ENCODE measurements at regions not wholly inside any gene's neighbourhood (a gene's known extent, or its start where the extent isn't known, plus 50 kb on each side); places are given as distances from the start of the nearest gene placed in this dataset.

DNA sequence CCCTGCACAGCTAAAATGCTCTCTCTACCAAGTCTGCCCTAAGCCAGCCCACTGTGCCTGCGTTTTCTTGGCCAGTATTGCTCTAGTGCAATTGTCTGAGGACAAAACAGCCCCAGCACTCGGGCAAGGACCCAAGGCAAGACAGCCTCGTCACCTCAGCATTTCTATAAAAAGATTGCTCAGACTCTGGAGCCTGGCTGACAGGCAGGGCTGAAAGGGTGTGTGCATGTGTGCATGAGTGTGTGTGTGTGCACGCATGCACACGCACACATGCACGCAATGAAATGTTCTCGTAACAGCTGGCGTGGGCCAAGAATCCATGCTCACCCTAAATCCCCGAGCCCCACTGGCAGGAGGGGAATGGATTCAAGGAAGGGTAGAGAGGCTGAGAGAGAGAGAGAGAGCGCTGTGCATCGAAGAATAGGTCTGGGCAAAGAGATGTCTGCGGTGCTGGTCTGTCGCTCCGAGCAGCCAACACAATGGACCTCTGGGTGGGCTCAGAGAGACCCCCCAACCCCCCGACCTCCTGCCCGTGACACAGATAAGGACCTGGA lies 579.2 kb downstream of the BCOR start:
- TF ChIP-seq, protein P1, sequence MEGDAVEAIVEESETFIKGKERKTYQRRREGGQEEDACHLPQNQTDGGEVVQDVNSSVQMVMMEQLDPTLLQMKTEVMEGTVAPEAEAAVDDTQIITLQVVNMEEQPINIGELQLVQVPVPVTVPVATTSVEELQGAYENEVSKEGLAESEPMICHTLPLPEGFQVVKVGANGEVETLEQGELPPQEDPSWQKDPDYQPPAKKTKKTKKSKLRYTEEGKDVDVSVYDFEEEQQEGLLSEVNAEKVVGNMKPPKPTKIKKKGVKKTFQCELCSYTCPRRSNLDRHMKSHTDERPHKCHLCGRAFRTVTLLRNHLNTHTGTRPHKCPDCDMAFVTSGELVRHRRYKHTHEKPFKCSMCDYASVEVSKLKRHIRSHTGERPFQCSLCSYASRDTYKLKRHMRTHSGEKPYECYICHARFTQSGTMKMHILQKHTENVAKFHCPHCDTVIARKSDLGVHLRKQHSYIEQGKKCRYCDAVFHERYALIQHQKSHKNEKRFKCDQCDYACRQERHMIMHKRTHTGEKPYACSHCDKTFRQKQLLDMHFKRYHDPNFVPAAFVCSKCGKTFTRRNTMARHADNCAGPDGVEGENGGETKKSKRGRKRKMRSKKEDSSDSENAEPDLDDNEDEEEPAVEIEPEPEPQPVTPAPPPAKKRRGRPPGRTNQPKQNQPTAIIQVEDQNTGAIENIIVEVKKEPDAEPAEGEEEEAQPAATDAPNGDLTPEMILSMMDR (IDR thresholded peaks at IDR 0.05; ENCODE audit: borderline replicate concordance, insufficient read depth, low read depth, low read length): no peak
- no peak overlapping the region for H3K4me3 ChIP-seq (ENCODE audit: low read depth, low read length)

DNA sequence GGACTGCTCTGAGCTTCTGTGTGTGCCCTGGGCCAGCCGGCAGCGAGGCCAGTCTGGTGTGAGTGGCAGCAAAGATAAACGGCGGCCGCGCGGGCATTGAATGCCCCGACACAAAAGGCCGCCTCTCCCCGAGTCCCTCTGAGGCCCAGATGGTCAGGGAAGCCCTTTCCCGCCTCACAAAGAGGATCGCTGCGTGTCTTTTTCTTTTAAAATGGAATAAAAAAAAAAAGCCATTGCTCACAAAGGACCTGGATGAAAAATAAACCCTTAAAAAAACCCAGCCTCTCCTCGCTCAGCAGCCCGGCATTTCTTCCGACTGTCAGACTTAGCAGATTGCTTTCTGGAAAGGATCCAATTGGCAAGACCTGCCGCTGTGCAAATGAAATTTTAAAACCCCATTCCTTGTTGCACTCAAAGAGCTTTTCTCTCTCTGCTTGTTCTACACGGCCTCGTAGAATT lies 578.7 kb downstream of the BCOR start:
- TF ChIP-seq, protein P1 (IDR thresholded peaks at IDR 0.05; ENCODE audit: borderline replicate concordance, insufficient read depth, low read depth, low read length): no peak
- no peak overlapping the region for H3K4me3 ChIP-seq (ENCODE audit: low read depth, low read length)

DNA sequence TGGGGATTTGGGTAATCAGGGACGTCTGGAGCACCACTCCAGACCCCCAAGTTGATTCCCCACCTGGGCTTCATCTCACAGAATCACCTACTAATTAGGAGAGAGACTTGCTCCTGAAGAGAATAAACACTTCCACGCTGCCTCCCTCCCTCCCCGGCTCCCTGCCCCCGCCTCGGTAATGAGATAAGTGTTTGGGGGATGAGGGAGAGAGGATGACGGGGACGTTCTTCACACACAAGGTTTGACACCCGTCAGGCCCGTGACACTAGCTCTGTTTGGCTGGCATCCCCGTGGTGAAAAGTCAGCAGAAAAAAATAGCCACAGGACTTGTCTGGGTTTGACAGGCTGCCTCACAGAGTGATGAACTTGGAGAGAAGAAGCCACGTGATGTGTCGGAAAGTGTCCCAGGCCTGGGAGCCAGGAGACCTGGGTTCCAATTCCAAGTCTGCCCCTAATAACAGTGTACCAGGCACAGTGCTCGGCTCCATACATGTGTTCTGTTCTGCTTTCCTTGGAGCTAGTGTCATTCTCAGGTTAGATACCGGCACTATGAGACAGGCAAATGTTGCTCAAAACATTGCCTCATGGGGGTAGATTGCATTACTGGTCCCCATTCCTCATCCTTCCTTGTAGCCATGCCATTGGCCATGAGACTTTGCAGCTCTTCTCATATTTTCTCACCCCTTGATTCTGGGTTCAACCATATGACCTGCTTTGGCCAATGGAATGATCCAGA lies 578.0 kb downstream of the BCOR start:
- TF ChIP-seq, protein P1 (IDR thresholded peaks at IDR 0.05; ENCODE audit: borderline replicate concordance, insufficient read depth, low read depth, low read length): no peak
- H3K4me3 ChIP-seq (ENCODE audit: low read depth, low read length): no peak overlapping the region

DNA sequence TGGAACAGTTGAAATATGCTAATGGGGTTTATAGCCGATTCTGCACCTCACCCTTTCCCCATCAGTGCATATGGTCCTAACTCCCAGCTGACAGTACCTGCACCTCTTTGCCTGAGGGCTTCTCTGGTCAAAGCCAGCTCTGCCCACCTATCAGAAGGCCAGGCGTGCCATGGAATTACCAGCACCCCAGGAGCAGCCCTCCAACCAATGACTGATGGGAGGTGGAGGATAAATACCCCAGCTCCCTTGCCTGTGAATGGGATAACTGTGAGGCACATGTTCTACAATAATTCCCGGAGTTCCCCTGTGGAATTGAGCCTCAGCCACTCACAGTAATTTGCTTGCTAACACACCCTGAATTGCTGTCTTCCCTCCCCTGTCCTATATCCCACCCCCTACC lies 572.0 kb downstream of the BCOR start:
- TF ChIP-seq, protein P1 (IDR thresholded peaks at IDR 0.05; ENCODE audit: borderline replicate concordance, insufficient read depth, low read depth, low read length): no peak
- no peak overlapping the region for H3K4me3 ChIP-seq (ENCODE audit: low read depth, low read length)

DNA sequence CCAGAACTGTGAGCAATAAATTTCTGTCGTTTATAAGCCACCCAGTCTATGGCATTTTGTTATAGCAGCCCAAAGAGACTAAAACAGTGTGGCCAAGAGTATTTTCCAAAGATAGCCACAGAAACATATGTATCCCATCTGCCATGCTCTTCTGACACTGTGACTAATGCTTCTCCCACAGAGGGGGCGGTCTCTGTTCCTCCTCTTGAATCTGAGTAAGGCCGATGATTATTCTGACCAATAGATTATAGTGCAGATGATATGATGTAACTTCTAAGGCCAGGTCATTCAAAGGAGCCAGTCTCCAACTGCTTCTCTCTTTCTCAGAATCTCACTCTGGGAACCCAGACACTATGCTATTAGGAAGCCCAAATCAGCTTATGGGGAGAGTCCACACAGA lies 570.7 kb downstream of the BCOR start:
- TF ChIP-seq, protein P1 (IDR thresholded peaks at IDR 0.05; ENCODE audit: borderline replicate concordance, insufficient read depth, low read depth, low read length): no peak
- H3K4me3 ChIP-seq (ENCODE audit: low read depth, low read length): no peak overlapping the region

DNA sequence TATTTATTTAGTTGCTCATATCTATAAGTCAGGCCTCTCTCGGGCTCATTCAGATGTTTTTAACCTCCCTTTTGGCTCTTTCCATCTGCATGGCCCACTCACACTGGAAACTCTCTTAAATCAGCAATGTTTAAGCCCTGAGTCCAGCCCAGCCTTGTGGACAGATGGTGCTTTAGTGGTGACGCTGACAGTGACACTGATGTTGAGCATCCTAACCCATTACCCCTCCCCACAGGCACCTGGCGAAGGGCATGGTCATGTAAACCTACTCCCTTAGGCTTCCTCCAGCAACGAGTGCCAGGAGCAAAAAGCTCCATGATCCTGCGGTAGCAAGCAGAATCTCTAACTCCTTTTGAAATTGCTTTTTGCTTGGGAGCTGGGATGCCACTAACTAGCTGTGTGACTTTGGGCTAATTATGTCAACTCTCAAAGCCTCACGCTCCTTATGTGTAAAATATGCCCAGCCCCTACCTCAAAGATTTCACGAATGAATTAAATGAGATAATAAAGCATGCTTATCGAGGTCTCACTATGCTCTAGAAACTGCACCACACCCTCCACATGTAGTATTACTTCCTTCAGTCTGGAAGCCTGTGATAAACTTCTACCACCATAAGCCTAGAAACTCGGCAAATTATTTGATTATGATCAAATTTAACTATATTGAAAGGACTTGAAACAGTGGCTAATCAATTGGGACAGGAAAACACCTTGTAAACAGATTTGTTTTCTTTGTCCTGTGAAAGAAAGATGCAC lies 569.4 kb downstream of the BCOR start:
- TF ChIP-seq, protein P1 (IDR thresholded peaks at IDR 0.05; ENCODE audit: borderline replicate concordance, insufficient read depth, low read depth, low read length): no peak
- no peak overlapping the region for H3K4me3 ChIP-seq (ENCODE audit: low read depth, low read length)

All from GM12875 (cell line).